Brain pericyte (primary cell): ENCODE measurements at regions not wholly inside any gene's neighbourhood (a gene's known extent, or its start where the extent isn't known, plus 50 kb on each side); places are given as distances from the start of the nearest gene placed in this dataset.
"Not testable (repeated sequence)": the region's sequence is repeated elsewhere in the genome, so short reads cannot be mapped to it uniquely, and the experiment has no call there.

ENCODE experiments used
- DNase-seq: peaks from one replicate; pipeline ENCODE4 v3.0.0-alpha.2; 2012; ENCODE audit warnings: low read depth, low spot score

- DNase-seq, result no peak
Measured at GRCh38 chr21:25487046-25487594, 120.2 kb downstream of the MRPL39 start.

DNA sequence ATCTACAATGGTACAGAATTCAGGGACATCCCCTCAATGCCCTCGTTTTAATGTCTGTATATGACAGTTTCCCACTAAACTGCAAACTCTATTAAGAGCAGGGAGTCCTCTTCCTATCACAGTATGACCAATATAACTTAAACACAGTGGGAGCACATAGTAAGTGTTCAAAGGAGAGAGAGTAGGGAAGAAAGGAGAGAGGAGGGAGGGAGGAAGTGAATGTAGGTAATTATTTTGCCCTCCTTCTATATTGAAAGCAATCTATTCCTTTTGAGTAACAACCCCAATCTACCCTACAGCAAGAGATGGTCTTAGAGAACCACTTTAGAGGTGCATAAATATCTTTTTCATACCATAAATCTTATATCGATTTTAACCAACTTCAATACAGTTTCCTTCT is 121.4 kb downstream of the MRPL39 start:
- no peak for DNase-seq

- DNase-seq, result no peak
Measured at GRCh38 chr21:25467896-25468295, 139.4 kb downstream of the MRPL39 start.

- DNase-seq, result not testable (repeated sequence)
Measured at GRCh38 chr21:25467071-25467470, 140.2 kb downstream of the MRPL39 start.

GRCh38 chr21:25466470-25466869 is 140.8 kb downstream of the MRPL39 start:
- DNase-seq, result no peak

GRCh38 chr21:25465263-25465662 is 142.0 kb downstream of the MRPL39 start:
- no peak for DNase-seq

DNA sequence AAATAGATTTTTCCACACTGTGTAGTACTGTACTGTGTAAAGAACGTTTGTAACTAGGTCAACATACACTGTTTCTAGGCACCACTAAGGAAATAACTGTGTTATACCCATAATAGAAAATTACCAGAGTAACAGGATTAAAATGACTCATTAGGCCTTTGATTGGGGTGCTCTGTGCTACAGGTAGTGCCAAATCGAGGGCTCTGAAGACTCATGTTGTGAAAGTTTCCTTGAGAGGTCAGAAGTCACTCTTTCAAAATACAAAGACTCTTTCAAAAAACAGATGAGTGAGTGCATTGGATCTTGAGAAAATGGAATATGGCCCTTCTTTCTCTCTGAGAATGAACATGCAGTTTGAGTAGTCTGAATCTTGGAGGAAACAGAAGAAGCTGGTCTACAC is 143.0 kb downstream of the MRPL39 start:
- DNase-seq, result no peak

DNA sequence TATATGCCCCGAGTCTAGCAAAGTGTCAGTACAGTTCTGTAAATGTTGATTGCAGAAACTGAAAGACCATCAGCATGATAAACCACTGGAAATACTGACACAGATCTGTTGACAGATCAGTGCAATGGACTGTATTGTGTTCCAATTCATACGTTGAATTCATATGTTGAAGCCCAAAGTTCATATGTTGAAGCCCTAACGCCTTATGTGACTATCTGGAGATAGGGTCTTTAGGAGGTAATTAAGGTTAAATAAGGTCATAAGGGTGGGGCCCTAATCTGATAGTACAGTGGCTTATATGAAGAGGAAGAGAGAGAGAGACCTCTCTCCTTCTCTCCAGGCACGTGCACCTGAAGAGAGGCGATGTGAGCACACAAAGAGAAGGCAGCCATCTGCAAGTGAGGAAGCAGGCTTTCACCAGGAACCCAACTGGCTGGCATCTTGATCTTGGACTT is 144.7 kb downstream of the MRPL39 start:
- no peak for DNase-seq

GRCh38 chr21:25461725-25462124 is 145.6 kb downstream of the MRPL39 start:
- DNase-seq, result no peak

GRCh38 chr21:25459993-25460392 is 147.3 kb downstream of the MRPL39 start:
- no peak for DNase-seq

GRCh38 chr21:25459365-25459764 is 147.9 kb downstream of the MRPL39 start:
- DNase-seq, result no peak

- no peak for DNase-seq
Measured at GRCh38 chr21:25458484-25458883, 148.8 kb downstream of the MRPL39 start.

GRCh38 chr21:25457946-25458345 is 149.3 kb downstream of the MRPL39 start:
- DNase-seq, result no peak

DNA sequence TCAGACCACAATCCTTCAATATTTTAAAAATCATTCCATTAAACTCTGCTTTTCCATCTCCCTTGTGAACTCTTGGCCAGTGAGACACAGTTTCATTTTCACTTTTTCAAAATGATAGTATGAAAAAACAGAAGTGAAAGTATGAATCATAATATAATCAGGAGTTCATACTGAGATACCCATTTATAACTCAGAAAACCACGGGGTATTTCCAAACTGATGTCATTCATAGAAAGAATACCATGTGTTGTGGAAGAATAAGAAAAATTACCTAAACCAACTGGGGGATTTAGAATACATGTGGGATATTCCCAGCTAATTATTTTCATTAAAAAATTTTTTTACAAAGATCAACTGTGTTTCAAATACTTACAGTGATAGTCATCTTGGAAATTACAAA is 149.9 kb downstream of the MRPL39 start:
- DNase-seq, result peak; percentile 18

- no peak for DNase-seq
Measured at GRCh38 chr21:25456672-25457071, 150.6 kb downstream of the MRPL39 start.

DNA sequence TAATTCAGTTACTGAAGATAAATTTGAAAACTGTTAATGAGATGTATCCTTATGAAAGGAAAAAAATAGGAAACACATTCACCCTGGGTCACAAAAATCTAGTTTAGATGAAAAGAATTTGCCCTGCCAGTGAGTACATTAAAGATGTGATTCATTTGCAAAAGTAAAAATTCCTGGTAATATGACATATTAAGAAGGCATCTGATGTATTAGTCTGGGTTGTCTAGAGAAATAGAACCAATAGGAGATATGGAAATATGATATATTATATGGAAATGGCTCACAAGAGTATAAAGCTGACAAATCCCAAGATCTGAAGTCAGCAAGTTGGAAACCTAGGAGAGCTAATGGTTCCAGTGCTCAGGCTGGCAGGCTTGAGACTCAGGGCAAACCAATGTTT is 153.8 kb downstream of the MRPL39 start:
- no peak for DNase-seq

GRCh38 chr21:25449950-25450349 is 157.3 kb downstream of the MRPL39 start:
- no peak for DNase-seq

DNA sequence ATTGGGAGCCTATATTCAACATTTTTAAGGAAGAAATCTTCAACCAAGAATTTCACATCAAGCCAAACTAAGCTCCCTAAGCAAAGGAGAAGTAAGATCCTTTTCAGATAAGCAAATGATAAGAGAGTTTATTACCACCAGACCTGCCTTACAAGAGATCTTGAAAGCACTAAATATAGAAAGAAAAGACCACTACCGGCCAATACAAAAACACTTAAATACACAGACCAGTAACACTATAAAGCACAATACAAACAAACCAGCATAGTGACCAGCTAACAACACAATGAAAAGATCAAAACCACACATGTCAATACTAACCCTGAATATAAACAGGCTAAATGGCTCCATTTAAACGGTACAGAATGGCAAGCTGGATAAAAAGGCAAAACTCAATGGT is 165.4 kb downstream of the MRPL39 start:
- DNase-seq, result no peak

DNA sequence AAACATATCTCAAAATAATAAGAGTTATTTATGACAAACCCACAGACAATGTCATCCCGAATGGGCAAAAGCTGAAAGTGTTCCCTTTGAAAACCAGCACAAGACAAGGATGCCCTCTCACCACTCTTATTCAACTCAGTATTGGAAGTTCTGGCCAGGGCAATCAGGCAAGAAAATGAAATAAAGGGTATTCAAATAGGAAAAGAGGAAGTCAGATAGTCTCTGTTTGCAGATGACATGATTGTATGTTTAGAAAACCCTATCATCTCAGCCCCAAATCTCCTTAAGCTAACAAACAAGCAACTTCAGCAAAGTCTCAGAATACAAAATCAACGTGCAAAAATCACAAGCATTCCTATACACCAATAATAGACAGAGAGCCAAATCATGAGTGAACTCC is 169.8 kb downstream of the MRPL39 start:
- not testable (repeated sequence) for DNase-seq

GRCh38 chr21:25428537-25428936 is 178.7 kb downstream of the MRPL39 start:
- no peak for DNase-seq

DNA sequence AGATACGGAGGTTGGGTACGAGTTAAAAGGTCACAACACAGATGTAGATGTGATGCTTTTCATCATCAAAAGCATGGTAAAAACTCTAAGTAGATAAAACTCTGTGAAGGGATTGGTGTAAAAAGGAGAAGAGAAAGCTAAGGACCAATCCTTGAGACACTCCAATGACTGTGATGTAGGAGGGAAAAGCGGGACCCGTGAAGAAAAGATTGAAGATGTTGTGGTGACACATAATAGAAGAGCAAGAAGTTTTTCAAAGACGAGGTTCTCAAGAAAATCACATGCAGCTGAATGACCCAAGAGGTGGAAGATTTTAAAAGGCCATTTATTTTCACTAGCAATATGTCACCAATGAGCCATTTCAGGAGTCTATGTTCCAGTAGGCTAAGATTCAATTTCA is 179.5 kb downstream of the MRPL39 start:
- no peak for DNase-seq

- no peak for DNase-seq
Measured at GRCh38 chr21:25426580-25426979, 180.7 kb downstream of the MRPL39 start.

GRCh38 chr21:25425156-25425555 is 182.1 kb downstream of the MRPL39 start:
- DNase-seq, result no peak

DNA sequence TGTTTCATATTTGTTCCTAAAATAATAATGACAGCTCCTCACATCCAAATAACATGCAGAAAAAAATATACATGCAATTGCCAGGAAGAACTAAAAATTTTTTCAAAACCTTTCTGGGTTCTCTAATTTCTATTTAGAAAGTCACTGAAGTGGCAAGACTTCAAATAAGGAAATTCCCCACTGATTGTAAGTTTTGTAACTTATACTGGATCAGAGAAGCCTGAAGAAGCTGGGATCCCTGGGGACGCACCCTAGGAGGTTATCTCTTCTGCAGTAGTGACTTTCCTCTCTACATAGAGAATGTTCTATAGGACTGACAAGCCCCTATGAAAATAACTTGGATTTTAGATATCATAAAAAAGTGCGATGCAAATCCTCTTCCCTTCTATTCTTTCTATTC is 182.6 kb downstream of the MRPL39 start:
- DNase-seq, result no peak
